ENCODE measurements at regions not wholly inside any gene's neighbourhood (a gene's known extent, or its start where the extent isn't known, plus 50 kb on each side); places are given as distances from the start of the nearest gene placed in this dataset.

- TF ChIP-seq EGR1 (IDR thresholded peaks at IDR 0.05) (no peak), YY1 (IDR thresholded peaks at IDR 0.05; ENCODE audit: low read depth) (no peak), USF1 (IDR thresholded peaks at IDR 0.05) (no peak), MAX (IDR thresholded peaks at IDR 0.05) (no peak), RAD21 (IDR thresholded peaks at IDR 0.05; ENCODE audit: low read depth) (no peak), REST (IDR thresholded peaks at IDR 0.05; ENCODE audit: low read depth) (no peak), CEBPB (IDR thresholded peaks at IDR 0.05) (no peak), NFIC (IDR thresholded peaks at IDR 0.05) (no peak), FOXM1 (IDR thresholded peaks at IDR 0.05; ENCODE audit: borderline replicate concordance, low read depth) (no peak), TEAD4 (IDR thresholded peaks at IDR 0.05) (no peak), ZBTB7A (IDR thresholded peaks at IDR 0.05; ENCODE audit: low read depth) (no peak), TCF12 (IDR thresholded peaks at IDR 0.05; ENCODE audit: low read depth) (no peak)
These were observed 82.9 kb downstream of the FAM43A start for GRCh38 chr3:194768586-194768985.

GRCh38 chr3:194769020-194769643 lies 83.4 kb downstream of the FAM43A start:
- 0 out of 2 replicates have a peak, but pooled peaks have one; percentile 44 for TF ChIP-seq TEAD4 (IDR thresholded peaks at IDR 0.05)
- no peak for TF ChIP-seq ZBTB7A (IDR thresholded peaks at IDR 0.05; ENCODE audit: low read depth)
- peak; percentile 64; the same call in 1 of the 2 replicates for TF ChIP-seq TAF1 (IDR thresholded peaks at IDR 0.05; ENCODE audit: low read depth)
- TF ChIP-seq MAX (IDR thresholded peaks at IDR 0.05) = peak; percentile 88

GRCh38 chr3:194772241-194773000 lies 86.7 kb downstream of the FAM43A start:
- no peak for TF ChIP-seq MAX (IDR thresholded peaks at IDR 0.05)
- no peak for TF ChIP-seq USF1 (IDR thresholded peaks at IDR 0.05)
- no peak for TF ChIP-seq FOXM1 (IDR thresholded peaks at IDR 0.05; ENCODE audit: borderline replicate concordance, low read depth)
- TF ChIP-seq TCF12 (IDR thresholded peaks at IDR 0.05; ENCODE audit: low read depth) = no peak
- TF ChIP-seq YY1 (IDR thresholded peaks at IDR 0.05; ENCODE audit: low read depth) = no peak
- no peak for TF ChIP-seq TEAD4 (IDR thresholded peaks at IDR 0.05)
- no peak for TF ChIP-seq CREB1 (IDR thresholded peaks at IDR 0.05; ENCODE audit: low read depth)
- TF ChIP-seq ZBTB7A (IDR thresholded peaks at IDR 0.05; ENCODE audit: low read depth) = no peak
- TF ChIP-seq EGR1 (IDR thresholded peaks at IDR 0.05) = no peak
- no peak for TF ChIP-seq TAF1 (IDR thresholded peaks at IDR 0.05; ENCODE audit: low read depth)
- no peak for TF ChIP-seq RAD21 (IDR thresholded peaks at IDR 0.05; ENCODE audit: low read depth)
- TF ChIP-seq CEBPB (IDR thresholded peaks at IDR 0.05) = no peak
- no peak for TF ChIP-seq EP300 (IDR thresholded peaks at IDR 0.05; ENCODE audit: borderline replicate concordance)
- TF ChIP-seq REST (IDR thresholded peaks at IDR 0.05; ENCODE audit: low read depth) = no peak
- no peak for TF ChIP-seq NFIC (IDR thresholded peaks at IDR 0.05)

GRCh38 chr3:194773216-194773615 lies 87.5 kb downstream of the FAM43A start:
- TF ChIP-seq EP300 (IDR thresholded peaks at IDR 0.05; ENCODE audit: borderline replicate concordance) (no peak), CREB1 (IDR thresholded peaks at IDR 0.05; ENCODE audit: low read depth) (no peak), TCF12 (IDR thresholded peaks at IDR 0.05; ENCODE audit: low read depth) (no peak), EGR1 (IDR thresholded peaks at IDR 0.05) (no peak)

- TF ChIP-seq MAX (IDR thresholded peaks at IDR 0.05) = no peak
- no peak for TF ChIP-seq ZBTB7A (IDR thresholded peaks at IDR 0.05; ENCODE audit: low read depth)
- TF ChIP-seq FOXM1 (IDR thresholded peaks at IDR 0.05; ENCODE audit: borderline replicate concordance, low read depth) = no peak
- no peak for TF ChIP-seq REST (IDR thresholded peaks at IDR 0.05; ENCODE audit: low read depth)
- TF ChIP-seq TAF1 (IDR thresholded peaks at IDR 0.05; ENCODE audit: low read depth) = no peak
- TF ChIP-seq EGR1 (IDR thresholded peaks at IDR 0.05) = no peak
- TF ChIP-seq YY1 (IDR thresholded peaks at IDR 0.05; ENCODE audit: low read depth) = no peak
- no peak for TF ChIP-seq CREB1 (IDR thresholded peaks at IDR 0.05; ENCODE audit: low read depth)
- no peak for TF ChIP-seq TEAD4 (IDR thresholded peaks at IDR 0.05)
- no peak for TF ChIP-seq TCF12 (IDR thresholded peaks at IDR 0.05; ENCODE audit: low read depth)
- TF ChIP-seq NFIC (IDR thresholded peaks at IDR 0.05) = no peak
- TF ChIP-seq USF1 (IDR thresholded peaks at IDR 0.05) = no peak
- TF ChIP-seq RAD21 (IDR thresholded peaks at IDR 0.05; ENCODE audit: low read depth) = no peak
These were observed 88.2 kb downstream of the FAM43A start for GRCh38 chr3:194773771-194774455.
